Sigmoid colon (tissue), 4 donors: ENCODE measurements at regions not wholly inside any gene's neighbourhood (a gene's known extent, or its start where the extent isn't known, plus 50 kb on each side); places are given as distances from the start of the nearest gene placed in this dataset.

ENCODE experiments used
- CTCF ChIP-seq, 4 experiments: fragments of 450-650 bp in 3 of 4; fragments of 200-600 bp in 1 of 4; IDR thresholded peaks; one replicate each; pipeline ENCODE4 v1.5.1; 2016 to 2019; ENCODE audit warnings: antibody characterized with exemption in 4 of 4, mild to moderate bottlenecking in 3 of 4, moderate library complexity in 2 of 4
- EP300 ChIP-seq, 4 donors: sonication (generic); formaldehyde crosslinking; IDR thresholded peaks; one replicate each; pipeline ENCODE4 v1.6.1; 2017; ENCODE audit warnings: antibody characterized with exemption in 4 of 4
- POLR2A ChIP-seq, 2 donors: fragments of 450-650 bp; IDR thresholded peaks; one replicate each; pipeline ENCODE4 v1.6.1; 2016; ENCODE audit warnings: antibody characterized with exemption in 2 of 2, mild to moderate bottlenecking in 2 of 2, moderate library complexity in 2 of 2
- POLR2AphosphoS5 ChIP-seq, 4 donors: sonication (generic); formaldehyde crosslinking; IDR thresholded peaks; one replicate each; pipeline ENCODE4 v1.6.1; 2017; ENCODE audit warnings: antibody characterized with exemption in 4 of 4

DNA sequence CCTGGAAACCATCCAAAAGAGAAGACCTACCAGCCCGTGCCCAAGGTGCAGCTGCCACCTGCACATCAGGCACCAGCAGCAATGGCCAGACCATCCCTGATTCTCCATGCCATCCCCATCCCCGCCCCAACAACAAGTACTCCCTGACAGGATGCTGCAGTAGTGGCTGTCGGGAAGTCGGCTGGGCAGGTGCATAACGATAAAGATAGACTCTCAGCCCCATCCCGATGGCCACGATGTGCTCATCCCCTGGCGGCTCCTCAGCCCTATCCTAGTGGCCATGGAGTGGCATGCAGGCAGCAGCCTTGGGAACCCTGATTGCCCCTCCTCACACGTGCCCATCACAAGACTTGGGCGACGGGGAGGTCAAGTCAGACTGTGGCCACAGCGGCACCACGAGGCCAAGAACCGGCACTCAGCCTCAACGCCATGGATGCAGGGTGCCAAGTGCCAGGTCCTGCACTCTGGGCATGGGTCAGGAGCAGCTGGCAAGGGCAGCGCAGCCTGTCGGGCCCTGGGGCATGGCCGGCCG lies 368.8 kb upstream of the SPATA31A5 start:
- no peak for TF ChIP-seq POLR2A (IDR thresholded peaks at IDR 0.05)
- TF ChIP-seq CTCF (IDR thresholded peaks at IDR 0.05), result no peak
- TF ChIP-seq EP300 (IDR thresholded peaks at IDR 0.05), result no peak
- TF ChIP-seq POLR2AphosphoS5 (IDR thresholded peaks at IDR 0.05), result no peak
